H1 (cell line): ENCODE measurements at regions not wholly inside any gene's neighbourhood (a gene's known extent, or its start where the extent isn't known, plus 50 kb on each side); places are given as distances from the start of the nearest gene placed in this dataset.

Experiments used
- CHD7 ChIP-seq: fragments of 300-600 bp; sonication (generic); IDR thresholded peaks from 2 replicates; pipeline ENCODE4 v1.7.1; 2012; ENCODE audit warnings: low read length, moderate library complexity, mild to moderate bottlenecking, inconsistent platforms; ENCODE audit not compliant: insufficient replicate concordance
- CREB1 ChIP-seq: IDR thresholded peaks from 2 replicates; pipeline ENCODE4 v1.6.1; 2012; ENCODE audit warnings: inconsistent platforms
- FOSL1 ChIP-seq: IDR thresholded peaks from 2 replicates; pipeline ENCODE4 v1.6.1; 2011; ENCODE audit warnings: mild to moderate bottlenecking, low read depth, low read length, moderate library complexity; ENCODE audit not compliant: insufficient read depth
- KDM5A ChIP-seq: fragments of 200-600 bp; IDR thresholded peaks from 2 replicates; pipeline ENCODE4 v1.7.1; 2012; ENCODE audit warnings: mild to moderate bottlenecking, low read length, inconsistent platforms, mixed read lengths
- MAX ChIP-seq: IDR thresholded peaks from 2 replicates; pipeline ENCODE4 v1.6.1; 2012; ENCODE audit warnings: inconsistent platforms
- NRF1 ChIP-seq: IDR thresholded peaks from 2 replicates; pipeline ENCODE4 v1.6.1; 2011; ENCODE audit warnings: mild to moderate bottlenecking, low read depth, low read length, improper control_type of control experiment
- RBBP5 ChIP-seq: IDR thresholded peaks from 2 replicates; pipeline ENCODE4 v1.7.1; 2012; ENCODE audit warnings: low read depth, mild to moderate bottlenecking, inconsistent platforms, low read length, moderate library complexity, borderline replicate concordance
- RNF2 ChIP-seq: fragments of 200-900, 300-1000 bp; sonication (generic); IDR thresholded peaks from 2 replicates; pipeline ENCODE4 v1.7.1; 2016; ENCODE audit warnings: borderline replicate concordance, low read depth, mild to moderate bottlenecking, antibody characterized with exemption, low read length; ENCODE audit not compliant: poor library complexity, severe bottlenecking; ENCODE audit errors: missing control alignments
- SAP30 ChIP-seq: fragments of 300-600 bp; sonication (generic); IDR thresholded peaks from 2 replicates; pipeline ENCODE4 v1.7.1; 2012; ENCODE audit warnings: low read length, moderate library complexity, mild to moderate bottlenecking, inconsistent platforms; ENCODE audit not compliant: insufficient read depth, insufficient replicate concordance
- SIN3A ChIP-seq, 2 experiments: IDR thresholded peaks in 1 of 2; conservative IDR thresholded peaks in 1 of 2; 2 replicates each; pipeline ENCODE4 v1.6.1; 2011 to 2012; ENCODE audit warnings: low read length in 2 of 2, improper control_type of control experiment in 1 of 2, low read depth in 1 of 2, mild to moderate bottlenecking in 1 of 2

GRCh38 chr2:67888351-67889005 lies 174.3 kb downstream of the C1D start (continued):
- TF ChIP-seq CHD7 (no peak), RNF2 (no peak), KDM5A (no peak), MAX (no peak), FOSL1 (no peak), SIN3A (conservative IDR thresholded peaks at IDR 0.05 in 1 of 2, IDR thresholded peaks at IDR 0.05 in 1 of 2; ENCODE audit: low read depth in 1 of 2, low read length in 2 of 2) (no peak), NRF1 (no peak), SAP30 (no peak), CREB1 (no peak), RBBP5 (no peak)
